Neural progenitor cell (in vitro differentiated cells): ENCODE measurements at regions not wholly inside any gene's neighbourhood (a gene's known extent, or its start where the extent isn't known, plus 50 kb on each side); places are given as distances from the start of the nearest gene placed in this dataset.

Source experiments
- EZH2 ChIP-seq: fragments of 200-600 bp; sonication (generic); IDR thresholded peaks from 2 replicates; pipeline ENCODE4 v1.6.1; 2017; ENCODE audit warnings: antibody characterized with exemption, mild to moderate bottlenecking, moderate library complexity
- TF ChIP-seq, protein P1 (sequence below): fragments of 200-600 bp; sonication (generic); IDR thresholded peaks from 2 replicates; pipeline ENCODE4 v1.5.1; 2017; ENCODE audit warnings: antibody characterized with exemption, mild to moderate bottlenecking

GRCh38 chr13:82729401-82729800 is 1152.9 kb downstream of the SLITRK1 start:
- no peak for TF ChIP-seq EZH2
- TF ChIP-seq, protein P1, sequence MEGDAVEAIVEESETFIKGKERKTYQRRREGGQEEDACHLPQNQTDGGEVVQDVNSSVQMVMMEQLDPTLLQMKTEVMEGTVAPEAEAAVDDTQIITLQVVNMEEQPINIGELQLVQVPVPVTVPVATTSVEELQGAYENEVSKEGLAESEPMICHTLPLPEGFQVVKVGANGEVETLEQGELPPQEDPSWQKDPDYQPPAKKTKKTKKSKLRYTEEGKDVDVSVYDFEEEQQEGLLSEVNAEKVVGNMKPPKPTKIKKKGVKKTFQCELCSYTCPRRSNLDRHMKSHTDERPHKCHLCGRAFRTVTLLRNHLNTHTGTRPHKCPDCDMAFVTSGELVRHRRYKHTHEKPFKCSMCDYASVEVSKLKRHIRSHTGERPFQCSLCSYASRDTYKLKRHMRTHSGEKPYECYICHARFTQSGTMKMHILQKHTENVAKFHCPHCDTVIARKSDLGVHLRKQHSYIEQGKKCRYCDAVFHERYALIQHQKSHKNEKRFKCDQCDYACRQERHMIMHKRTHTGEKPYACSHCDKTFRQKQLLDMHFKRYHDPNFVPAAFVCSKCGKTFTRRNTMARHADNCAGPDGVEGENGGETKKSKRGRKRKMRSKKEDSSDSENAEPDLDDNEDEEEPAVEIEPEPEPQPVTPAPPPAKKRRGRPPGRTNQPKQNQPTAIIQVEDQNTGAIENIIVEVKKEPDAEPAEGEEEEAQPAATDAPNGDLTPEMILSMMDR, result no peak
